SK-N-SH treated with all-trans-retinoic acid at 6 μM for 48 hours (cell line): ENCODE measurements at regions not wholly inside any gene's neighbourhood (a gene's known extent, or its start where the extent isn't known, plus 50 kb on each side); places are given as distances from the start of the nearest gene placed in this dataset.

Experiments
- ATAC-seq: fragments of 200-7000 bp; cut with Tn5 transposase; 3 replicates; pipeline ENCODE4 v1.9.1; 2020; ENCODE audit warnings: mild to moderate bottlenecking, moderate library complexity
- ARNTL ChIP-seq: fragments of 450-650 bp; formaldehyde crosslinking; IDR thresholded peaks from 2 replicates; pipeline ENCODE4 v1.5.0; 2020; ENCODE audit warnings: low read depth, mild to moderate bottlenecking, moderate library complexity, borderline replicate concordance
- CSDC2 ChIP-seq: fragments of 250-450 bp; sonication (Bioruptor Pico); IDR thresholded peaks from 2 replicates; pipeline ENCODE4 v1.5.0; 2020; ENCODE audit warnings: mild to moderate bottlenecking, moderate library complexity
- ESRRG ChIP-seq: fragments of 250-450 bp; sonication (Bioruptor Pico); IDR thresholded peaks from 2 replicates; pipeline ENCODE4 v1.6.1; 2021; ENCODE audit warnings: mild to moderate bottlenecking
- GLIS3 ChIP-seq: fragments of 250-450 bp; sonication (Bioruptor Pico); IDR thresholded peaks from 2 replicates; pipeline ENCODE4 v1.5.0; 2020; ENCODE audit warnings: mild to moderate bottlenecking, moderate library complexity
- ISL1 ChIP-seq: fragments of 250-450 bp; sonication (Bioruptor Pico); IDR thresholded peaks from 2 replicates; pipeline ENCODE4 v2.1.2; 2022; ENCODE audit warnings: mild to moderate bottlenecking, moderate library complexity
- OSR1 ChIP-seq: fragments of 250-450 bp; sonication (Bioruptor Pico); IDR thresholded peaks from 2 replicates; pipeline ENCODE4 v1.8.0; 2022; ENCODE audit warnings: moderate library complexity, mild to moderate bottlenecking, inconsistent platforms
- PPARA ChIP-seq: fragments of 250-450 bp; sonication (Bioruptor Pico); IDR thresholded peaks from 2 replicates; pipeline ENCODE4 v1.5.0; 2020; ENCODE audit warnings: mild to moderate bottlenecking, borderline replicate concordance
- RARB ChIP-seq: fragments of 250-450 bp; sonication (Bioruptor Pico); IDR thresholded peaks from 2 replicates; pipeline ENCODE4 v1.8.0; 2021; ENCODE audit warnings: mild to moderate bottlenecking, moderate library complexity
- SNAI2 ChIP-seq: fragments of 250-450 bp; sonication (Bioruptor Pico); IDR thresholded peaks from 2 replicates; pipeline ENCODE4 v1.5.0; 2020; ENCODE audit warnings: mild to moderate bottlenecking, moderate library complexity
- TCF4 ChIP-seq: fragments of 250-450 bp; sonication (Bioruptor Pico); IDR thresholded peaks from 2 replicates; pipeline ENCODE4 v1.8.0; 2021; ENCODE audit warnings: mild to moderate bottlenecking, moderate library complexity, borderline replicate concordance
- TOX ChIP-seq: fragments of 250-450 bp; sonication (Bioruptor Pico); IDR thresholded peaks from 2 replicates; pipeline ENCODE4 v1.8.0; 2021; ENCODE audit warnings: mild to moderate bottlenecking, moderate library complexity, borderline replicate concordance
- ZC3H10 ChIP-seq: fragments of 250-450 bp; sonication (Bioruptor Pico); IDR thresholded peaks from 2 replicates; pipeline ENCODE4 v1.5.1; 2021; ENCODE audit warnings: mild to moderate bottlenecking, moderate library complexity
- ZFP3 ChIP-seq: fragments of 250-450 bp; sonication (Bioruptor Pico); IDR thresholded peaks from 2 replicates; pipeline ENCODE4 v1.5.0; 2020; ENCODE audit warnings: mild to moderate bottlenecking, moderate library complexity
- ZFP30 ChIP-seq: fragments of 450-650 bp; formaldehyde crosslinking; IDR thresholded peaks from 2 replicates; pipeline ENCODE4 v1.5.0; 2022; ENCODE audit warnings: mild to moderate bottlenecking, moderate library complexity
- ZNF565 ChIP-seq: fragments of 450-650 bp; formaldehyde crosslinking; conservative IDR thresholded peaks from 2 replicates; pipeline ENCODE4 v1.5.0; 2020; ENCODE audit warnings: low read depth, mild to moderate bottlenecking, moderate library complexity
- ZNF70 ChIP-seq: fragments of 450-650 bp; formaldehyde crosslinking; IDR thresholded peaks from 2 replicates; pipeline ENCODE4 v1.5.0; 2020; ENCODE audit warnings: mild to moderate bottlenecking, moderate library complexity
- ZNF8 ChIP-seq: fragments of 450-650 bp; formaldehyde crosslinking; IDR thresholded peaks from 2 replicates; pipeline ENCODE4 v1.5.0; 2020; ENCODE audit warnings: mild to moderate bottlenecking, moderate library complexity
- TF ChIP-seq, protein P1 (sequence below): fragments of 250-450 bp; sonication (Bioruptor Pico); IDR thresholded peaks from 2 replicates; pipeline ENCODE4 v1.5.1; 2021; ENCODE audit warnings: mild to moderate bottlenecking, moderate library complexity
- TF ChIP-seq, protein P2 (sequence below): fragments of 250-450 bp; sonication (Bioruptor Pico); IDR thresholded peaks from 2 replicates; pipeline ENCODE4 v1.8.0; 2021; ENCODE audit warnings: low read depth, mild to moderate bottlenecking, moderate library complexity, borderline replicate concordance
- TF ChIP-seq, protein P3 (sequence below): fragments of 250-450 bp; sonication (Bioruptor Pico); IDR thresholded peaks from 2 replicates; pipeline ENCODE4 v1.5.1; 2020; ENCODE audit warnings: low read depth, mild to moderate bottlenecking, moderate library complexity
- TF ChIP-seq, protein P4 (sequence below): fragments of 250-450 bp; sonication (Bioruptor Pico); IDR thresholded peaks from 2 replicates; pipeline ENCODE4 v1.5.0; 2020; ENCODE audit warnings: mild to moderate bottlenecking, moderate library complexity
- TF ChIP-seq, protein P5 (sequence below): fragments of 250-450 bp; sonication (Bioruptor Pico); IDR thresholded peaks from 2 replicates; pipeline ENCODE4 v1.8.0; 2020; ENCODE audit warnings: mild to moderate bottlenecking, moderate library complexity, borderline replicate concordance

DNA sequence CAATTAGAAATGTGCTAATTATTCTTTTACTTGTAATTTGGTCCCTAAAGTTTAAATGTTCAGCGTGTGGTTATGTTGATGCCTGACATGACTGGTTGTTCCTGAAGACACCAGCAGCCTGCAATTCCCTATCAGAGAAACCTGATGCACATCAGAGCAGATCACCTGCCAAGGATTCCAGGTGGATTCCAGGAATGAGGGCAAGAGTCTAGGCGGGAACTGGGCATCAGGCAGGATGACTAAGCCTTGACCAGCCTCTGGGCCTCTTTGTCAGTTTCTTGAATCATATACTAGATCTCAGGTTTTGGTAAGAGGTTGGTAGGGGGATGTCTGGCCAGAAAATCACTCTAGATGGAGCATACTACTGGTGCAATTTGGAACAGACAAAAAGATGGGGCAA lies 130.7 kb upstream of the TNR start:
- no peak for ATAC-seq
- TF ChIP-seq, protein P1, sequence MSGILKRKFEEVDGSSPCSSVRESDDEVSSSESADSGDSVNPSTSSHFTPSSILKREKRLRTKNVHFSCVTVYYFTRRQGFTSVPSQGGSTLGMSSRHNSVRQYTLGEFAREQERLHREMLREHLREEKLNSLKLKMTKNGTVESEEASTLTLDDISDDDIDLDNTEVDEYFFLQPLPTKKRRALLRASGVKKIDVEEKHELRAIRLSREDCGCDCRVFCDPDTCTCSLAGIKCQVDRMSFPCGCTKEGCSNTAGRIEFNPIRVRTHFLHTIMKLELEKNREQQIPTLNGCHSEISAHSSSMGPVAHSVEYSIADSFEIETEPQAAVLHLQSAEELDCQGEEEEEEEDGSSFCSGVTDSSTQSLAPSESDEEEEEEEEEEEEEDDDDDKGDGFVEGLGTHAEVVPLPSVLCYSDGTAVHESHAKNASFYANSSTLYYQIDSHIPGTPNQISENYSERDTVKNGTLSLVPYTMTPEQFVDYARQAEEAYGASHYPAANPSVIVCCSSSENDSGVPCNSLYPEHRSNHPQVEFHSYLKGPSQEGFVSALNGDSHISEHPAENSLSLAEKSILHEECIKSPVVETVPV (CRISPR knock-in tag): no peak
- TF ChIP-seq GLIS3 (CRISPR knock-in tag) (no peak), ZFP30 (CRISPR knock-in tag) (no peak), ZNF8 (CRISPR knock-in tag) (no peak), TOX (CRISPR knock-in tag) (no peak), SNAI2 (CRISPR knock-in tag) (no peak), PPARA (CRISPR knock-in tag) (no peak), ESRRG (no peak), ISL1 (CRISPR knock-in tag) (no peak), ZC3H10 (no peak)
- TF ChIP-seq, protein P2, sequence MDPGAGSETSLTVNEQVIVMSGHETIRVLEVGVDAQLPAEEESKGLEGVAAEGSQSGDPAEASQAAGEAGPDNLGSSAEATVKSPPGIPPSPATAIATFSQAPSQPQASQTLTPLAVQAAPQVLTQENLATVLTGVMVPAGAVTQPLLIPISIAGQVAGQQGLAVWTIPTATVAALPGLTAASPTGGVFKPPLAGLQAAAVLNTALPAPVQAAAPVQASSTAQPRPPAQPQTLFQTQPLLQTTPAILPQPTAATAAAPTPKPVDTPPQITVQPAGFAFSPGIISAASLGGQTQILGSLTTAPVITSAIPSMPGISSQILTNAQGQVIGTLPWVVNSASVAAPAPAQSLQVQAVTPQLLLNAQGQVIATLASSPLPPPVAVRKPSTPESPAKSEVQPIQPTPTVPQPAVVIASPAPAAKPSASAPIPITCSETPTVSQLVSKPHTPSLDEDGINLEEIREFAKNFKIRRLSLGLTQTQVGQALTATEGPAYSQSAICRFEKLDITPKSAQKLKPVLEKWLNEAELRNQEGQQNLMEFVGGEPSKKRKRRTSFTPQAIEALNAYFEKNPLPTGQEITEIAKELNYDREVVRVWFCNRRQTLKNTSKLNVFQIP (CRISPR knock-in tag): no peak
- TF ChIP-seq, protein P3, sequence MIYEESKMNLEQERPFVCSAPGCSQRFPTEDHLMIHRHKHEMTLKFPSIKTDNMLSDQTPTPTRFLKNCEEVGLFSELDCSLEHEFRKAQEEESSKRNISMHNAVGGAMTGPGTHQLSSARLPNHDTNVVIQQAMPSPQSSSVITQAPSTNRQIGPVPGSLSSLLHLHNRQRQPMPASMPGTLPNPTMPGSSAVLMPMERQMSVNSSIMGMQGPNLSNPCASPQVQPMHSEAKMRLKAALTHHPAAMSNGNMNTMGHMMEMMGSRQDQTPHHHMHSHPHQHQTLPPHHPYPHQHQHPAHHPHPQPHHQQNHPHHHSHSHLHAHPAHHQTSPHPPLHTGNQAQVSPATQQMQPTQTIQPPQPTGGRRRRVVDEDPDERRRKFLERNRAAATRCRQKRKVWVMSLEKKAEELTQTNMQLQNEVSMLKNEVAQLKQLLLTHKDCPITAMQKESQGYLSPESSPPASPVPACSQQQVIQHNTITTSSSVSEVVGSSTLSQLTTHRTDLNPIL (CRISPR knock-in tag): no peak

DNA sequence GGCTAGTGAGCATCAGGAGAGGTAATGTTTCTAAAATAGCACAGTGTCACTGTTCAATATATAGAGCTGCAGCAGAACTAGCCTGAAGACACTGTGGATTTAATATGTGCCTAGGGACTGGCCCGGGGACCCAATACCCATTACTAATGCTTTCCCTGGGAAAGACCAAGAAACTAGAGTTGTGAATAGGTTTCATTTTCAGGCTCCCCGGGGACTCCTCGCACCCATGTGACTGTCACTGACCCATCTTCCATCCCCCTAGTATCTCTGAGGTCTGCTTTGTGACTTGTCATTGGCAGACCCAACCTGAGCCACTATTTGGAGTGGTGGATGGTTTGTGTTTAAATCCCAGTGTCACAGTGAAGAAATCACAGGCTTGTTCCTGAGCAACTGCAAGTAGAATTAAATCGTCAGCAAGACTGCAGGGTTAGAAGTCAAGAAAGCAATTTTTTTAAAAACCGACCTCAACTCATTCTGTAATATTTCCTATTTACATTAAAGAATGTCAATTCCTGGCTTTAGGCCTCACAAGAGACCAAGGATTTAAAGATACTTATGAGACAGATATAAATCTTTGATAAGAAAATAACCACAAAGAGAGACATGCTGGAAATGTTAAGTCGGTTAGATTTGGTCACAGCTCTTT lies 130.0 kb upstream of the TNR start:
- no peak for ATAC-seq
- TF ChIP-seq ARNTL (CRISPR knock-in tag): no peak
- TF ChIP-seq, protein P4, sequence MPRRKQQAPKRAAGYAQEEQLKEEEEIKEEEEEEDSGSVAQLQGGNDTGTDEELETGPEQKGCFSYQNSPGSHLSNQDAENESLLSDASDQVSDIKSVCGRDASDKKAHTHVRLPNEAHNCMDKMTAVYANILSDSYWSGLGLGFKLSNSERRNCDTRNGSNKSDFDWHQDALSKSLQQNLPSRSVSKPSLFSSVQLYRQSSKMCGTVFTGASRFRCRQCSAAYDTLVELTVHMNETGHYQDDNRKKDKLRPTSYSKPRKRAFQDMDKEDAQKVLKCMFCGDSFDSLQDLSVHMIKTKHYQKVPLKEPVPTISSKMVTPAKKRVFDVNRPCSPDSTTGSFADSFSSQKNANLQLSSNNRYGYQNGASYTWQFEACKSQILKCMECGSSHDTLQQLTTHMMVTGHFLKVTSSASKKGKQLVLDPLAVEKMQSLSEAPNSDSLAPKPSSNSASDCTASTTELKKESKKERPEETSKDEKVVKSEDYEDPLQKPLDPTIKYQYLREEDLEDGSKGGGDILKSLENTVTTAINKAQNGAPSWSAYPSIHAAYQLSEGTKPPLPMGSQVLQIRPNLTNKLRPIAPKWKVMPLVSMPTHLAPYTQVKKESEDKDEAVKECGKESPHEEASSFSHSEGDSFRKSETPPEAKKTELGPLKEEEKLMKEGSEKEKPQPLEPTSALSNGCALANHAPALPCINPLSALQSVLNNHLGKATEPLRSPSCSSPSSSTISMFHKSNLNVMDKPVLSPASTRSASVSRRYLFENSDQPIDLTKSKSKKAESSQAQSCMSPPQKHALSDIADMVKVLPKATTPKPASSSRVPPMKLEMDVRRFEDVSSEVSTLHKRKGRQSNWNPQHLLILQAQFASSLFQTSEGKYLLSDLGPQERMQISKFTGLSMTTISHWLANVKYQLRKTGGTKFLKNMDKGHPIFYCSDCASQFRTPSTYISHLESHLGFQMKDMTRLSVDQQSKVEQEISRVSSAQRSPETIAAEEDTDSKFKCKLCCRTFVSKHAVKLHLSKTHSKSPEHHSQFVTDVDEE (CRISPR knock-in tag): no peak
- no peak for TF ChIP-seq ISL1 (CRISPR knock-in tag)
- TF ChIP-seq OSR1 (CRISPR knock-in tag): no peak
- no peak for TF ChIP-seq ZFP30 (CRISPR knock-in tag)
- TF ChIP-seq, protein P5, sequence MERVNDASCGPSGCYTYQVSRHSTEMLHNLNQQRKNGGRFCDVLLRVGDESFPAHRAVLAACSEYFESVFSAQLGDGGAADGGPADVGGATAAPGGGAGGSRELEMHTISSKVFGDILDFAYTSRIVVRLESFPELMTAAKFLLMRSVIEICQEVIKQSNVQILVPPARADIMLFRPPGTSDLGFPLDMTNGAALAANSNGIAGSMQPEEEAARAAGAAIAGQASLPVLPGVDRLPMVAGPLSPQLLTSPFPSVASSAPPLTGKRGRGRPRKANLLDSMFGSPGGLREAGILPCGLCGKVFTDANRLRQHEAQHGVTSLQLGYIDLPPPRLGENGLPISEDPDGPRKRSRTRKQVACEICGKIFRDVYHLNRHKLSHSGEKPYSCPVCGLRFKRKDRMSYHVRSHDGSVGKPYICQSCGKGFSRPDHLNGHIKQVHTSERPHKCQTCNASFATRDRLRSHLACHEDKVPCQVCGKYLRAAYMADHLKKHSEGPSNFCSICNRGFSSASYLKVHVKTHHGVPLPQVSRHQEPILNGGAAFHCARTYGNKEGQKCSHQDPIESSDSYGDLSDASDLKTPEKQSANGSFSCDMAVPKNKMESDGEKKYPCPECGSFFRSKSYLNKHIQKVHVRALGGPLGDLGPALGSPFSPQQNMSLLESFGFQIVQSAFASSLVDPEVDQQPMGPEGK (CRISPR knock-in tag): no peak
- TF ChIP-seq ZNF565 (CRISPR knock-in tag): no peak
- TF ChIP-seq, protein P3 (CRISPR knock-in tag): no peak
- TF ChIP-seq ZNF70 (CRISPR knock-in tag): no peak
- TF ChIP-seq TOX (CRISPR knock-in tag): no peak
- no peak for TF ChIP-seq PPARA (CRISPR knock-in tag)
- no peak for TF ChIP-seq ZFP3 (CRISPR knock-in tag)
- TF ChIP-seq, protein P1 (CRISPR knock-in tag): no peak
- no peak for TF ChIP-seq TCF4 (CRISPR knock-in tag)
- TF ChIP-seq ZNF8 (CRISPR knock-in tag): no peak
- TF ChIP-seq, protein P2 (CRISPR knock-in tag): no peak
- TF ChIP-seq CSDC2 (CRISPR knock-in tag): no peak
- TF ChIP-seq RARB (CRISPR knock-in tag): no peak
- TF ChIP-seq SNAI2 (CRISPR knock-in tag): no peak
